D721Med (cell line): ENCODE measurements at regions not wholly inside any gene's neighbourhood (a gene's known extent, or its start where the extent isn't known, plus 50 kb on each side); places are given as distances from the start of the nearest gene placed in this dataset.
"Not testable (repeated sequence)": the region's sequence is repeated elsewhere in the genome, so short reads cannot be mapped to it uniquely, and the experiment has no call there.

ENCODE experiments used
- DNase-seq: peaks from one replicate; pipeline ENCODE4 v3.0.0; 2011; ENCODE audit warnings: low spot score; ENCODE audit not compliant: insufficient read length
- FAIRE-seq: peaks from 2 replicates; lab custom pipeline; 2011; peaks lifted over from hg19 to GRCh38; lab: Jason Lieb, UNC
- CTCF ChIP-seq: IDR thresholded peaks from 2 replicates; pipeline ENCODE4 v1.5.1; 2012; ENCODE audit warnings: mild to moderate bottlenecking, control low read depth; ENCODE audit not compliant: insufficient read depth; ENCODE audit errors: missing control alignments

DNA sequence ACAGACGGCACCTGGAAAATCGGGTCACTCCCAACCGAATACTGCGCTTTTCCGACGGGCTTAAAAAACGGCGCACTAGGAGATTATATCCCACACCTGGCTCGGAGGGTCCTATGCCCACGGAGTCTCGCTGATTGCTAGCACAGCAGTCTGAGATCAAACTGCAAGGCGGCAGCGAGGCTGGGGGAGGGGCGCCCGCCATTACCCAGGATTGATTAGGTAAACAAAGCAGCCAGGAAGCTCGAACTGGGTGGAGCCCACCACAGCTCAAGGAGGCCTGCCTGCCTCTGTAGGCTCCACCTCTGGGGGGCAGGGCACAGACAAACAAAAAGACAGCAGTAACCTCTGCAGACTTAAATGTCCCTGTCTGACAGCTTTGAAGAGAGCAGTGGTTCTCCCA, 64.5 kb downstream of the SLC30A10 start:
- not testable (repeated sequence) for DNase-seq

DNA sequence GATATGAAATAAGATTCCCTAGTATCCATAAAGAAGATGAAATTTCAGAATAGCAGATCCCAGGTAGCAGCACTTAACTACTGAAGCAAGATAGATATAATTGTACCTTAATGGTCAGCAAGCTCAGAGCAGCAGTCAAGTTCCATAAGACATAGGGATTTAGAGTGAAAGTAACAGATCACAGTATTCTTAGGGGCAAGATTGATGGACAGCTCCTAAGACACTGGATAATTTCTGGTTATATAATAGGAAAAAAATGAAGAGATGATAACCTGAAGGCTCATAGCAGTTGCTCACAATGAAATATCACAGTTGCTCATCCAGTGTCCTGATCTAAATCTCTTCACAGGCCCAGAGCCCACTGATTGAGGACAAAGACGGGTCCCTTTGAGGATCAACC, 66.0 kb downstream of the SLC30A10 start:
- TF ChIP-seq CTCF = no peak
- DNase-seq (no peak), FAIRE-seq (no peak)

More for the DNA sequence above, 64.5 kb downstream of the SLC30A10 start:
- FAIRE-seq = not testable (repeated sequence)

- FAIRE-seq = no peak
- TF ChIP-seq CTCF = no peak
- DNase-seq = no peak
Observed at GRCh38 chr1:219858980-219859379, 69.4 kb downstream of the SLC30A10 start.

- FAIRE-seq = no peak
- DNase-seq = no peak
- TF ChIP-seq CTCF = no peak
Observed at GRCh38 chr1:219847215-219847855, 81.0 kb downstream of the SLC30A10 start.

DNA sequence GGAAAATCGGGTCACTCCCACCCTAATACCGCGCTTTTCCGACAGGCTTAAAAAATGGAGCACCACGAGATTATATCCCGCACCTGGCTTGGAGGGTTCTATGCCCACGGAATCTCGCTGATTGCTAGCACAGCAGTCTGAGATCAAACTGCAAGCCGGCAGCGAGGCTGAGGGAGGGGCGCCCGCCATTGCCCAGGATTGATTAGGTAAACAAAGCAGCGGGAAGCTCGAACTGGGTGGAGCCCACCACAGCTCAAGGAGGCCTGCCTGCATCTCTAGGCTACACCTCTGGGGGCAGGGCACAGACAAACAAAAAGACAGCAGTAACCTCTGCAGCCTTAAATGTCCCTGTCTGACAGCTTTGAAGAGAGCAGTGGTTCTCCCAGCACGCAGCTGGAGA, 88.8 kb downstream of the SLC30A10 start:
- not testable (repeated sequence) for FAIRE-seq, DNase-seq

DNA sequence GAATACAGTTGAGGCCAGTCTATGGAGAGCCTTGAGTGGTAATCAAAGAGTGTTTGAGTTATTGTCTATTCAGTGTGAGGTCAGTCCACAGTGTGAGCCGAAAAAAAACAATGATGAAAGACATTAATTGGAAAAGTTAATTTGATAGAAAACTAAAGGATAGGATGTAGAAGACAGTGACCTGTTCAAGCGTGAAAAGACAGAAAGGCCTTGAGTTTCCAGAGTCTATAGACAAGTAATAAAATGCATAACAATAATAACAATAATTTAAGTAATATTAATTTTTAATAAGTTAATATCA, 90.4 kb downstream of the SLC30A10 start:
- no peak for TF ChIP-seq CTCF
- FAIRE-seq = no peak
- DNase-seq = no peak

GRCh38 chr1:219837274-219837993, 90.9 kb downstream of the SLC30A10 start:
- peak; percentile 98 for TF ChIP-seq CTCF
- peak; percentile 97 for FAIRE-seq
- DNase-seq = peak; percentile 40

GRCh38 chr1:219834314-219834917, 93.9 kb downstream of the SLC30A10 start:
- no peak for DNase-seq
- no peak for FAIRE-seq
- TF ChIP-seq CTCF = no peak
